Fibroblast of lung (primary cell): ENCODE measurements at regions not wholly inside any gene's neighbourhood (a gene's known extent, or its start where the extent isn't known, plus 50 kb on each side); places are given as distances from the start of the nearest gene placed in this dataset.
A peak's percentile ranks its signal among the peaks of the same experiment; 100 is the strongest.

Source experiments
- DNase-seq, 2 donors: peaks; one replicate each; pipeline versions ENCODE4 v3.0.0 to v3.0.0-alpha.2; 2010; ENCODE audit warnings: low read depth in 2 of 2
- H2AFZ ChIP-seq: 2 replicates; pipeline ENCODE4 v1.5.1; 2012; ENCODE audit warnings: low read length, control low read depth, inconsistent platforms
- H3K27ac ChIP-seq: 2 replicates; pipeline ENCODE4 v1.5.1; 2011; ENCODE audit warnings: low read length, control low read depth; ENCODE audit not compliant: insufficient read depth
- H3K27me3 ChIP-seq: 2 replicates; pipeline ENCODE4 v1.5.1; 2011; ENCODE audit warnings: mild to moderate bottlenecking, low read length; ENCODE audit not compliant: control insufficient read depth, insufficient read depth
- H3K36me3 ChIP-seq: 2 replicates; pipeline ENCODE4 v1.5.1; 2011; ENCODE audit warnings: low read length; ENCODE audit not compliant: control insufficient read depth, insufficient read depth
- H3K4me1 ChIP-seq: 2 replicates; pipeline ENCODE4 v1.5.1; 2011; ENCODE audit warnings: low read length; ENCODE audit not compliant: control insufficient read depth, insufficient read depth; ENCODE audit errors: extremely low read depth
- H3K4me2 ChIP-seq: 2 replicates; pipeline ENCODE4 v1.5.1; 2011; ENCODE audit warnings: low read length, control low read depth; ENCODE audit not compliant: insufficient read depth; ENCODE audit errors: extremely low read depth
- H3K4me3 ChIP-seq, 4 experiments: fragments of 200-600 bp in 1 of 4; sonication (generic) in 1 of 4; replicated peaks in 1 of 4; 2 replicates each; pipeline ENCODE4 v1.5.1; 2011 to 2016; ENCODE audit warnings: low read length in 4 of 4, low read depth in 3 of 4, mild to moderate bottlenecking in 3 of 4, control low read depth in 2 of 4, inconsistent platforms in 1 of 4, mixed read lengths in 1 of 4; ENCODE audit not compliant: insufficient read depth in 1 of 4; ENCODE audit errors: control extremely low read depth in 1 of 4
- H3K79me2 ChIP-seq: 2 replicates; pipeline ENCODE4 v1.5.1; 2012; ENCODE audit warnings: mild to moderate bottlenecking, low read length, inconsistent platforms; ENCODE audit not compliant: control insufficient read depth, insufficient read depth
- H3K9ac ChIP-seq: 2 replicates; pipeline ENCODE4 v1.5.1; 2011; ENCODE audit warnings: mild to moderate bottlenecking, low read length, control low read depth; ENCODE audit not compliant: insufficient read depth
- H3K9me3 ChIP-seq: 2 replicates; pipeline ENCODE4 v1.5.1; 2012; ENCODE audit warnings: low read depth, low read length; ENCODE audit not compliant: control insufficient read depth, insufficient read depth
- H4K20me1 ChIP-seq: 2 replicates; pipeline ENCODE4 v1.5.1; 2011; ENCODE audit warnings: low read length; ENCODE audit not compliant: control insufficient read depth, insufficient read depth; ENCODE audit errors: extremely low read depth
- CTCF ChIP-seq, 2 donors: IDR thresholded peaks in 1 of 2; conservative IDR thresholded peaks in 1 of 2; 1 replicate in 1 of 2; 2 replicates in 1 of 2; pipeline ENCODE4 v1.5.1; 2011 to 2012; ENCODE audit warnings: low read length in 2 of 2, control low read depth in 1 of 2, inconsistent platforms in 1 of 2, low read depth in 1 of 2, mild to moderate bottlenecking in 1 of 2
- EZH2 ChIP-seq: IDR thresholded peaks from 2 replicates; pipeline ENCODE4 v1.5.1; 2012; ENCODE audit warnings: low read length, control low read depth, mild to moderate bottlenecking; ENCODE audit errors: missing control alignments

- H4K20me1 ChIP-seq = no peaks in the 10 kb centered on the region
- H3K4me1 ChIP-seq = no peaks in the 10 kb centered on the region
- no peak for TF ChIP-seq CTCF (conservative IDR thresholded peaks at IDR 0.05 in 1 of 2, IDR thresholded peaks at IDR 0.05 in 1 of 2; ENCODE audit: low read depth in 1 of 2, low read length in 2 of 2)
- TF ChIP-seq EZH2 = no peak
- H3K9me3 ChIP-seq = no peaks in the 10 kb centered on the region
- no peak overlapping the region for H2AFZ ChIP-seq
- no peaks in the 10 kb centered on the region for H3K36me3 ChIP-seq
- H3K4me3 ChIP-seq = no peak overlapping the region
- no peaks in the 10 kb centered on the region for H3K79me2 ChIP-seq
- H3K27ac ChIP-seq = no peak overlapping the region
- no peaks in the 10 kb centered on the region for H3K27me3 ChIP-seq
- no peak for DNase-seq
- H3K9ac ChIP-seq = no peak overlapping the region
- no peak overlapping the region for H3K4me2 ChIP-seq
These were observed 129.9 kb upstream of the ARID1B start for GRCh38 chr6:156647140-156647784.

- H3K79me2 ChIP-seq = no peaks in the 10 kb centered on the region
- DNase-seq = no peak
- H3K27me3 ChIP-seq = no peaks in the 10 kb centered on the region
- H4K20me1 ChIP-seq = no peaks in the 10 kb centered on the region
- H2AFZ ChIP-seq = no peak overlapping the region
- TF ChIP-seq CTCF (conservative IDR thresholded peaks at IDR 0.05 in 1 of 2, IDR thresholded peaks at IDR 0.05 in 1 of 2; ENCODE audit: low read depth in 1 of 2, low read length in 2 of 2) = no peak
- no peak for TF ChIP-seq EZH2
- no peak overlapping the region for H3K4me2 ChIP-seq
- H3K9me3 ChIP-seq = no peaks in the 10 kb centered on the region
- H3K9ac ChIP-seq = no peak overlapping the region
- H3K4me3 ChIP-seq = no peak overlapping the region
- no peaks in the 10 kb centered on the region for H3K36me3 ChIP-seq
- H3K27ac ChIP-seq = no peak overlapping the region
- no peaks in the 10 kb centered on the region for H3K4me1 ChIP-seq
These were observed 130.7 kb upstream of the ARID1B start for GRCh38 chr6:156646496-156646895.

- H3K36me3 ChIP-seq = no peaks in the 10 kb centered on the region
- no peak overlapping the region for H3K4me2 ChIP-seq
- no peak overlapping the region for H3K27ac ChIP-seq
- no peaks in the 10 kb centered on the region for H4K20me1 ChIP-seq
- TF ChIP-seq EZH2 (no peak), CTCF (conservative IDR thresholded peaks at IDR 0.05 in 1 of 2, IDR thresholded peaks at IDR 0.05 in 1 of 2; ENCODE audit: low read depth in 1 of 2, low read length in 2 of 2) (no peak)
- no peaks in the 10 kb centered on the region for H3K9me3 ChIP-seq
- H3K79me2 ChIP-seq = no peaks in the 10 kb centered on the region
- DNase-seq = peak; percentile 38 to 70
- no peak overlapping the region for H3K4me3 ChIP-seq
- no peaks in the 10 kb centered on the region for H3K4me1 ChIP-seq
- no peak overlapping the region for H2AFZ ChIP-seq
- no peaks in the 10 kb centered on the region for H3K27me3 ChIP-seq
- no peak overlapping the region for H3K9ac ChIP-seq
These were observed 132.1 kb upstream of the ARID1B start for GRCh38 chr6:156645097-156645496.
